ENCODE measurements at regions not wholly inside any gene's neighbourhood (a gene's known extent, or its start where the extent isn't known, plus 50 kb on each side); places are given as distances from the start of the nearest gene placed in this dataset.

DNA sequence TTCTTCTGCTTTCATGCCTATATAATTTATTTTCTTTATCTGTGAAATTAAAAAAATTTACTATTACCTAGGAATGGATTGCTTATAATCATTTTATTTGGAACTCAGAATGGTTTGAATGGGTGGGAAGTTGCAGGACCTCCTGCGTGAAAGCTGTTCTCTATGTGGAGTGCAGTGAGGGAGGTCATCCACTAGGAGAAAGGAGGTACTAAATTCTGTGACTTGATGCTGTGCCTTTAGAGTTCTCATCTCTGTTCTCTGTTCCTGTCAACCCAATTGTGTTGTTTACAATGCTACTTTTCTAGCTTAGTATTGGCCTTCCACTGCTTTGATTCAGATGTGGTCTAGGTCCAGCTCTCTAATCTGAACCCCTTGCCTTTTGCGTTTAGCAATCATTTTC, 65.0 kb upstream of the HIVEP1 start:
- H2AFZ ChIP-seq (ENCODE audit: low read length): no peak overlapping the region
- H3K79me1 ChIP-seq (ENCODE audit: low read depth, low read length): no peaks in the 10 kb centered on the region
- no peak overlapping the region for H3K4me2 ChIP-seq (ENCODE audit: insufficient read depth, low read length, poor library complexity, severe bottlenecking)
- no peak overlapping the region for H3K18ac ChIP-seq (ENCODE audit: low read length)
- H2AK5ac ChIP-seq (ENCODE audit: low read depth, low read length): no peak overlapping the region
- no peaks in the 10 kb centered on the region for H3K9me3 ChIP-seq (replicated peaks in 1 of 2; ENCODE audit: control insufficient read depth in 2 of 2, insufficient read depth in 1 of 2, low read depth in 1 of 2, low read length in 2 of 2)
- H3K14ac ChIP-seq (ENCODE audit: low read length): no peak overlapping the region
- no peak overlapping the region for H2BK120ac ChIP-seq (ENCODE audit: low read depth, low read length)
- DNase-seq (ENCODE audit: low spot score): no peak
- no peak overlapping the region for H2BK12ac ChIP-seq (ENCODE audit: low read length)
- H4K8ac ChIP-seq (ENCODE audit: low read depth, low read length): no peak overlapping the region
- H3K4me1 ChIP-seq (ENCODE audit: control insufficient read depth in 2 of 2, insufficient read depth in 1 of 2, low read depth in 1 of 2, low read length in 2 of 2): no peaks in the 10 kb centered on the region
- H3K27me3 ChIP-seq (ENCODE audit: control insufficient read depth in 3 of 3, insufficient read depth in 3 of 3, low read depth in 1 of 3, low read length in 3 of 3): no peaks in the 10 kb centered on the region
- no peak overlapping the region for H4K91ac ChIP-seq (ENCODE audit: low read depth, low read length, poor library complexity)
- WGBS, 2 donors (ENCODE audit: extremely low coverage in 2 of 2, insufficient read length in 2 of 2, insufficient replicate concordance in 1 of 2): no CpG with 5 or more reads among the region's 2 CpGs
- no peak overlapping the region for H3K27ac ChIP-seq (replicated peaks; ENCODE audit: low read length)
- no peak overlapping the region for H2BK15ac ChIP-seq (ENCODE audit: low read length)
- no peak overlapping the region for H2BK5ac ChIP-seq (ENCODE audit: low read length)
- no peak overlapping the region for H3K4ac ChIP-seq (ENCODE audit: low read length)
- H3K9ac ChIP-seq (ENCODE audit: low read depth, low read length, poor library complexity): no peak overlapping the region
- H3K36me3 ChIP-seq (replicated peaks in 1 of 2; ENCODE audit: control insufficient read depth in 2 of 2, insufficient read depth in 2 of 2, low read length in 2 of 2): no peaks in the 10 kb centered on the region
- H3K23ac ChIP-seq (ENCODE audit: low read depth, low read length, poor library complexity): no peak overlapping the region
- H3K4me3 ChIP-seq (ENCODE audit: low read length in 2 of 2): no peak overlapping the region

DNA sequence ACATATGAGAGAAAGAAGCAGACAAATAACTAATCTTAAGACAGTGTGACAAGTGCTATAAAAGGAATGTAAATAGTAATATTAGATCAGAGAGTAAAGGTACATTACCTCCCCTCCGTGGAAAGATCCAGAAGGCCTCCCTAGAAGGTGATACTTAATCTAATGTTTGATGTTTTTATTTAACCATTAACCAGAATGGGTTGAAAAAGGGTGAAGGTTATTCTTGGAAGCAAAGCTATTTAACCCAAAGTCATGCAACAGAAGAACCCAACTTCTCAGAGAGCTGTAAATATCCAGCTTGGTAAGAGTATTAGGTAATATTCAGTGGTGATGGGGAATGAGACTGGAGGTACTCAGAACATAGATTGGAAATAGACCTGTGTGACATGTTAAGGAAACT, 68.0 kb upstream of the HIVEP1 start:
- Histone ChIP-seq H2BK5ac (ENCODE audit: low read length) (no peak overlapping the region), H2AK5ac (ENCODE audit: low read depth, low read length) (no peak overlapping the region), H3K9ac (ENCODE audit: low read depth, low read length, poor library complexity) (no peak overlapping the region), H3K79me1 (ENCODE audit: low read depth, low read length) (no peaks in the 10 kb centered on the region), H2BK120ac (ENCODE audit: low read depth, low read length) (no peak overlapping the region), H3K36me3 (replicated peaks in 1 of 2; ENCODE audit: control insufficient read depth in 2 of 2, insufficient read depth in 2 of 2, low read length in 2 of 2) (no peaks in the 10 kb centered on the region), H3K4me2 (ENCODE audit: insufficient read depth, low read length, poor library complexity, severe bottlenecking) (no peak overlapping the region), H3K27ac (replicated peaks; ENCODE audit: low read length) (no peak overlapping the region), H3K14ac (ENCODE audit: low read length) (no peak overlapping the region), H3K4me3 (ENCODE audit: low read length in 2 of 2) (no peak overlapping the region), H4K91ac (ENCODE audit: low read depth, low read length, poor library complexity) (no peak overlapping the region), H2BK12ac (ENCODE audit: low read length) (no peak overlapping the region), H3K9me3 (replicated peaks in 1 of 2; ENCODE audit: control insufficient read depth in 2 of 2, insufficient read depth in 1 of 2, low read depth in 1 of 2, low read length in 2 of 2) (no peaks in the 10 kb centered on the region), H2BK15ac (ENCODE audit: low read length) (no peak overlapping the region), H3K23ac (ENCODE audit: low read depth, low read length, poor library complexity) (no peak overlapping the region), H4K8ac (ENCODE audit: low read depth, low read length) (no peak overlapping the region), H2AFZ (ENCODE audit: low read length) (no peak overlapping the region), H3K18ac (ENCODE audit: low read length) (no peak overlapping the region), H3K27me3 (ENCODE audit: control insufficient read depth in 3 of 3, insufficient read depth in 3 of 3, low read depth in 1 of 3, low read length in 3 of 3) (no peaks in the 10 kb centered on the region), H3K4ac (ENCODE audit: low read length) (no peak overlapping the region), H3K4me1 (ENCODE audit: control insufficient read depth in 2 of 2, insufficient read depth in 1 of 2, low read depth in 1 of 2, low read length in 2 of 2) (no peaks in the 10 kb centered on the region)
- WGBS, 2 donors (ENCODE audit: extremely low coverage in 2 of 2, insufficient read length in 2 of 2, insufficient replicate concordance in 1 of 2): no CpG with 5 or more reads among the region's 1 CpG
- DNase-seq (ENCODE audit: low spot score): no peak

GRCh38 chr6:11943060-11943459, 69.1 kb upstream of the HIVEP1 start:
- Histone ChIP-seq H3K14ac (ENCODE audit: low read length) (no peak overlapping the region), H2BK5ac (ENCODE audit: low read length) (no peak overlapping the region), H3K4me1 (ENCODE audit: control insufficient read depth in 2 of 2, insufficient read depth in 1 of 2, low read depth in 1 of 2, low read length in 2 of 2) (peaks cover 0 to 5% of the 10 kb centered on the region in 2 donors), H4K8ac (ENCODE audit: low read depth, low read length) (no peak overlapping the region), H2AFZ (ENCODE audit: low read length) (no peak overlapping the region), H3K4me3 (ENCODE audit: low read length in 2 of 2) (no peak overlapping the region), H3K4ac (ENCODE audit: low read length) (no peak overlapping the region), H3K9ac (ENCODE audit: low read depth, low read length, poor library complexity) (no peak overlapping the region), H2BK15ac (ENCODE audit: low read length) (no peak overlapping the region), H3K79me1 (ENCODE audit: low read depth, low read length) (no peaks in the 10 kb centered on the region), H3K4me2 (ENCODE audit: insufficient read depth, low read length, poor library complexity, severe bottlenecking) (no peak overlapping the region), H4K91ac (ENCODE audit: low read depth, low read length, poor library complexity) (no peak overlapping the region), H3K27me3 (ENCODE audit: control insufficient read depth in 3 of 3, insufficient read depth in 3 of 3, low read depth in 1 of 3, low read length in 3 of 3) (peaks cover 0 to 2% (median 0%) of the 10 kb centered on the region in 3 experiments), H2BK120ac (ENCODE audit: low read depth, low read length) (no peak overlapping the region), H3K23ac (ENCODE audit: low read depth, low read length, poor library complexity) (no peak overlapping the region), H3K27ac (replicated peaks; ENCODE audit: low read length) (no peak overlapping the region), H3K9me3 (replicated peaks in 1 of 2; ENCODE audit: control insufficient read depth in 2 of 2, insufficient read depth in 1 of 2, low read depth in 1 of 2, low read length in 2 of 2) (no peaks in the 10 kb centered on the region), H2BK12ac (ENCODE audit: low read length) (no peak overlapping the region), H3K36me3 (replicated peaks in 1 of 2; ENCODE audit: control insufficient read depth in 2 of 2, insufficient read depth in 2 of 2, low read length in 2 of 2) (no peaks in the 10 kb centered on the region), H2AK5ac (ENCODE audit: low read depth, low read length) (no peak overlapping the region), H3K18ac (ENCODE audit: low read length) (no peak overlapping the region)
- DNase-seq (ENCODE audit: low spot score): no peak
- WGBS, 2 donors (ENCODE audit: extremely low coverage in 2 of 2, insufficient read length in 2 of 2, insufficient replicate concordance in 1 of 2): no CpG with 5 or more reads among the region's 5 CpGs

DNA sequence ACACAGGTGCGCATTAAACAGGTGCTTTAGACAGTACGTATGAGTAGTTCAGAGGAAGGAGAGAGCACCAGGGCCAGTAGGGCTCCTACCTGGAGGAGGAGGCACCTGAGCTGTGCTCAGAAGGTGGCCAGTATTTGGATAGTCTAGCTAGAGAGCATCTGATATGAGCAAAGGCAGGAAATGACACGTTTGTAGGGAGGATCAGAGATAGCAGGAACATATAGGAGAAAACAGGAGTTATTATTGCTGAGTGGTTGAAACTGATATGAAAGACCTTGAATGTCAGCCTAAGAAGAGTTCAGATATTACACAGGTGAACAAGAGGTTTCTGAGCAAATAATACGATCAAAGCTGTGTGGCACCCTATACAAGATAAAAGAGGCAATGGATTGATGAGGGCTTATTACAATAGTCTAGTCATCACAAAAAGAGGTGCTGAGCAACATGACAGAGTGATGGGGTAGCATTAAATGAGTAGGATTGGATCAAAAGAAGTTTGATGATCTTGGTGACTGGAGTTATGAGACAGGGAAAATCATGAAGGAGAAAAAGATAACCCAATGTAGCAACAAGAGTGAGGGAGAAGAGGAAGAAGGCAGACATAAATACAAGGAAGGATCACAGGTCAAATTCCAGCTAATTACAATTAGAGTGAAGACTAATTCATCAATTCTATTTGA, 69.8 kb upstream of the HIVEP1 start:
- Histone ChIP-seq H2BK15ac (ENCODE audit: low read length) (no peak overlapping the region), H3K18ac (ENCODE audit: low read length) (no peak overlapping the region), H2AFZ (ENCODE audit: low read length) (no peak overlapping the region), H3K4me2 (ENCODE audit: insufficient read depth, low read length, poor library complexity, severe bottlenecking) (no peak overlapping the region), H3K27me3 (ENCODE audit: control insufficient read depth in 3 of 3, insufficient read depth in 3 of 3, low read depth in 1 of 3, low read length in 3 of 3) (peaks cover 0 to 2% (median 0%) of the 10 kb centered on the region in 3 experiments), H3K36me3 (replicated peaks in 1 of 2; ENCODE audit: control insufficient read depth in 2 of 2, insufficient read depth in 2 of 2, low read length in 2 of 2) (no peaks in the 10 kb centered on the region), H2BK120ac (ENCODE audit: low read depth, low read length) (no peak overlapping the region), H3K79me1 (ENCODE audit: low read depth, low read length) (no peaks in the 10 kb centered on the region), H3K9ac (ENCODE audit: low read depth, low read length, poor library complexity) (no peak overlapping the region), H3K9me3 (replicated peaks in 1 of 2; ENCODE audit: control insufficient read depth in 2 of 2, insufficient read depth in 1 of 2, low read depth in 1 of 2, low read length in 2 of 2) (no peaks in the 10 kb centered on the region), H2AK5ac (ENCODE audit: low read depth, low read length) (no peak overlapping the region), H3K14ac (ENCODE audit: low read length) (no peak overlapping the region), H2BK12ac (ENCODE audit: low read length) (no peak overlapping the region), H3K27ac (replicated peaks; ENCODE audit: low read length) (no peak overlapping the region), H3K4me1 (ENCODE audit: control insufficient read depth in 2 of 2, insufficient read depth in 1 of 2, low read depth in 1 of 2, low read length in 2 of 2) (peaks cover 0 to 5% of the 10 kb centered on the region in 2 donors), H3K23ac (ENCODE audit: low read depth, low read length, poor library complexity) (no peak overlapping the region), H4K91ac (ENCODE audit: low read depth, low read length, poor library complexity) (no peak overlapping the region), H4K8ac (ENCODE audit: low read depth, low read length) (no peak overlapping the region), H3K4me3 (ENCODE audit: low read length in 2 of 2) (no peak overlapping the region), H2BK5ac (ENCODE audit: low read length) (no peak overlapping the region), H3K4ac (ENCODE audit: low read length) (no peak overlapping the region)
- WGBS, 2 donors (ENCODE audit: extremely low coverage in 2 of 2, insufficient read length in 2 of 2, insufficient replicate concordance in 1 of 2): no CpG with 5 or more reads among the region's 4 CpGs
- no peak for DNase-seq (ENCODE audit: low spot score)
